Breast epithelium (tissue), 3 donors: ENCODE measurements at regions not wholly inside any gene's neighbourhood (a gene's known extent, or its start where the extent isn't known, plus 50 kb on each side); places are given as distances from the start of the nearest gene placed in this dataset.

Experiments
- POLR2AphosphoS5 ChIP-seq, 3 donors: sonication (generic); formaldehyde crosslinking; IDR thresholded peaks; one replicate each; pipeline ENCODE4 v1.6.1; 2017; ENCODE audit warnings: antibody characterized with exemption in 3 of 3
- TF ChIP-seq, protein P1 (sequence below), 3 donors: fragments of 450-650 bp; IDR thresholded peaks; one replicate each; pipeline ENCODE4 v1.5.1; 2016 to 2017; ENCODE audit warnings: antibody characterized with exemption in 3 of 3, mild to moderate bottlenecking in 3 of 3, moderate library complexity in 3 of 3

DNA sequence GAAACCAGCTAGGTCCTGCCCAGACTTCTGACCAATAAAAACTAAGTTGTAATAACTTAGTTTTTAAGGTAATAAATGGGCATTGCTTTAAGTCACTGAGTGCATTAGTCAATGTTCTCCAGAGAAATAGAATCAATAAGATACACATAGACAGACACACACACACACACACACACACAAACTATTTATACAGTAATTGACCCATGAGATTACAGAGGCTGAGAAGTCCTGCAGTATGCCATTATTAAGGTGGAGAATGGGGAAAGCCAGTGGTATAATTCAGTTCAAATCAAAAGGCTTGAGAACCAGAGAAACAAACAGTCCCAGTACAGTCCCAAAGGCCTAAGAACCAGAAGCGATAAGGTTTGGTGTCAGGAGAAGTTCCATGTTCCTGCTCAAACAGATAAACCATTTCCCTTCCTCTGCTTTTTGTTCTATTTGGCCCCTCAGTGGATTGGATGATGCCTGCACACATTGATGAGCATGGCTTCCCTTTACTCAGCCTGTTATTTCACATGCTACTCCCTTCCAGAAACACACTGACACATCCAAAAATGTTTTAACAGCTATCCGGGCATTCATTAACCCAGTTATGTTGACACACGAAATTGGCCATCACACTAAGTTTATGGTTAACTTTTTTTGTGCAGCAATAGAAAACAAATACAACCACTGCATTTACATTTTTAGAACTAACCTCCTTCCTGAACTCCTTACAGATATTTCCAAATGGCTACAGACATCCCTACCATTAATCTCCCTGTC is 828.2 kb upstream of the NCAM2 start:
- TF ChIP-seq, protein P1, sequence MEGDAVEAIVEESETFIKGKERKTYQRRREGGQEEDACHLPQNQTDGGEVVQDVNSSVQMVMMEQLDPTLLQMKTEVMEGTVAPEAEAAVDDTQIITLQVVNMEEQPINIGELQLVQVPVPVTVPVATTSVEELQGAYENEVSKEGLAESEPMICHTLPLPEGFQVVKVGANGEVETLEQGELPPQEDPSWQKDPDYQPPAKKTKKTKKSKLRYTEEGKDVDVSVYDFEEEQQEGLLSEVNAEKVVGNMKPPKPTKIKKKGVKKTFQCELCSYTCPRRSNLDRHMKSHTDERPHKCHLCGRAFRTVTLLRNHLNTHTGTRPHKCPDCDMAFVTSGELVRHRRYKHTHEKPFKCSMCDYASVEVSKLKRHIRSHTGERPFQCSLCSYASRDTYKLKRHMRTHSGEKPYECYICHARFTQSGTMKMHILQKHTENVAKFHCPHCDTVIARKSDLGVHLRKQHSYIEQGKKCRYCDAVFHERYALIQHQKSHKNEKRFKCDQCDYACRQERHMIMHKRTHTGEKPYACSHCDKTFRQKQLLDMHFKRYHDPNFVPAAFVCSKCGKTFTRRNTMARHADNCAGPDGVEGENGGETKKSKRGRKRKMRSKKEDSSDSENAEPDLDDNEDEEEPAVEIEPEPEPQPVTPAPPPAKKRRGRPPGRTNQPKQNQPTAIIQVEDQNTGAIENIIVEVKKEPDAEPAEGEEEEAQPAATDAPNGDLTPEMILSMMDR (IDR thresholded peaks at IDR 0.05), result no peak
- TF ChIP-seq POLR2AphosphoS5 (IDR thresholded peaks at IDR 0.05), result no peak
